Adrenal gland (tissue), 5 donors: ENCODE measurements at regions not wholly inside any gene's neighbourhood (a gene's known extent, or its start where the extent isn't known, plus 50 kb on each side); places are given as distances from the start of the nearest gene placed in this dataset.

ENCODE experiments used
- CTCF ChIP-seq, 6 experiments: fragments of 450-650 bp in 4 of 6; fragments of 200-600 bp in 2 of 6; sonication (generic) in 1 of 6; IDR thresholded peaks; 1 replicate in 5 of 6; 2 replicates in 1 of 6; pipeline versions ENCODE4 v1.5.1 to v1.8.0; 2016 to 2021; ENCODE audit warnings: antibody characterized with exemption in 6 of 6, mild to moderate bottlenecking in 2 of 6, moderate library complexity in 1 of 6
- POLR2A ChIP-seq, 2 donors: fragments of 450-650 bp; IDR thresholded peaks; one replicate each; pipeline ENCODE4 v1.6.1; 2017; ENCODE audit warnings: antibody characterized with exemption in 2 of 2, mild to moderate bottlenecking in 2 of 2, moderate library complexity in 1 of 2
- donor health status: DM: no; HTN: no; CAD: no.

GRCh38 chr11:42003801-42004200 is 544.3 kb upstream of the LRRC4C start:
- TF ChIP-seq CTCF (IDR thresholded peaks at IDR 0.05) = no peak
- TF ChIP-seq POLR2A (IDR thresholded peaks at IDR 0.05) = no peak
